BE2C (cell line): ENCODE measurements at regions not wholly inside any gene's neighbourhood (a gene's known extent, or its start where the extent isn't known, plus 50 kb on each side); places are given as distances from the start of the nearest gene placed in this dataset.
"Not testable (repeated sequence)": the region's sequence is repeated elsewhere in the genome, so short reads cannot be mapped to it uniquely, and the experiment has no call there.

Experiments
- DNase-seq: peaks from one replicate; pipeline ENCODE4 v3.0.0-alpha.2; 2020
- H3K27me3 ChIP-seq: fragments of 250-450 bp; sonication (Bioruptor Pico); 2 replicates; pipeline ENCODE4 v1.5.1; 2020; ENCODE audit warnings: mild to moderate bottlenecking
- H3K36me3 ChIP-seq: fragments of 250-450 bp; sonication (Bioruptor Pico); 2 replicates; pipeline ENCODE4 v1.5.1; 2020; ENCODE audit warnings: mild to moderate bottlenecking
- H3K4me1 ChIP-seq: fragments of 250-450 bp; sonication (Bioruptor Pico); 2 replicates; pipeline ENCODE4 v1.5.1; 2020
- H3K4me3 ChIP-seq: 2 replicates; pipeline ENCODE4 v1.5.1; 2011; ENCODE audit warnings: low read depth, low read length
- H3K9me3 ChIP-seq: fragments of 250-450 bp; sonication (Bioruptor Pico); 2 replicates; pipeline ENCODE4 v1.5.1; 2020
- CTCF ChIP-seq: IDR thresholded peaks from 2 replicates; pipeline ENCODE4 v1.5.1; 2012; ENCODE audit warnings: mild to moderate bottlenecking, low read depth, low read length

GRCh38 chr16:60788631-60789030, 1247.6 kb downstream of the CDH8 start:
- Histone ChIP-seq H3K4me1 (no peaks in the 10 kb centered on the region), H3K36me3 (no peaks in the 10 kb centered on the region), H3K9me3 (no peaks in the 10 kb centered on the region; the same call in none of the 2 replicates), H3K4me3 (no peak overlapping the region), H3K27me3 (no peaks in the 10 kb centered on the region)
- DNase-seq, result no peak
- TF ChIP-seq CTCF, result no peak

- peaks cover 3% of the 10 kb centered on the region; the same call in 1 of the 2 replicates for H3K9me3 ChIP-seq
- H3K4me3 ChIP-seq, result no peak overlapping the region
- no peaks in the 10 kb centered on the region for H3K36me3 ChIP-seq
- no peak for DNase-seq
- no peaks in the 10 kb centered on the region for H3K27me3 ChIP-seq
- H3K4me1 ChIP-seq, result no peaks in the 10 kb centered on the region
- no peak for TF ChIP-seq CTCF
These were observed 1260.0 kb downstream of the CDH8 start for GRCh38 chr16:60776281-60776680.

- no peaks in the 10 kb centered on the region for H3K4me1 ChIP-seq
- no peak for TF ChIP-seq CTCF
- H3K36me3 ChIP-seq, result no peaks in the 10 kb centered on the region
- no peaks in the 10 kb centered on the region for H3K27me3 ChIP-seq
- DNase-seq, result no peak
- H3K4me3 ChIP-seq, result no peak overlapping the region
- H3K9me3 ChIP-seq, result no peaks in the 10 kb centered on the region
These were observed 1265.1 kb downstream of the CDH8 start for GRCh38 chr16:60771138-60771537.

DNA sequence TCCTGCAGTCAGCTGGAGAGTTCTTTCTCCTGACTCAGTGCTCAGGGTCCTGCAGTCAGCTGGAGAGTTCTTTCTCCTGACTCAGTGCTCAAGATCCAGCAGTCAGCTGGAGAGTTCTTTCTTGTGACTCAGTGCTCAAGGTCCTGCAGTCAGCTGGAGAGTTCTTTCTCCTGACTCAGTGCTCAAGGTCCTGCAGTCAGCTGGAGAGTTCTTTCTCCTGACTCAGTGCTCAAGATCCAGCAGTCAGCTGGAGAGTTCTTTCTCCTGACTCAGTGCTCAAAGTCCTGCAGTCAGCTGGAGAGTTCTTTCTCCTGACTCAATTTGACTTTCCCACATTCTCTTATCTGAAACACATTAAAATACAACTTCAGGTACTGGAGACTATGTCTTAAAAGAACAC, 1265.9 kb downstream of the CDH8 start:
- not testable (repeated sequence) for H3K36me3 ChIP-seq, H3K4me3 ChIP-seq, H3K9me3 ChIP-seq, H3K27me3 ChIP-seq, H3K4me1 ChIP-seq, DNase-seq

GRCh38 chr16:60763869-60764268, 1272.4 kb downstream of the CDH8 start:
- Histone ChIP-seq H3K9me3 (0 out of 2 replicates have a peak, but pooled peaks cover 4% of the 10 kb centered on the region), H3K27me3 (no peaks in the 10 kb centered on the region), H3K36me3 (no peaks in the 10 kb centered on the region), H3K4me1 (no peaks in the 10 kb centered on the region), H3K4me3 (no peak overlapping the region)
- no peak for DNase-seq
- no peak for TF ChIP-seq CTCF

GRCh38 chr16:60755907-60756306, 1280.3 kb downstream of the CDH8 start:
- Histone ChIP-seq H3K4me3 (no peak overlapping the region), H3K36me3 (no peaks in the 10 kb centered on the region), H3K27me3 (no peaks in the 10 kb centered on the region), H3K9me3 (no peaks in the 10 kb centered on the region), H3K4me1 (no peaks in the 10 kb centered on the region)
- DNase-seq, result no peak
- TF ChIP-seq CTCF, result no peak

GRCh38 chr16:60748366-60748765, 1287.9 kb downstream of the CDH8 start:
- H3K27me3 ChIP-seq, result no peaks in the 10 kb centered on the region

More at GRCh38 chr16:60748366-60748765, 1287.9 kb downstream of the CDH8 start:
- DNase-seq, result no peak
- H3K4me1 ChIP-seq, result no peaks in the 10 kb centered on the region
- TF ChIP-seq CTCF, result no peak
- no peaks in the 10 kb centered on the region for H3K36me3 ChIP-seq
- H3K9me3 ChIP-seq, result no peaks in the 10 kb centered on the region
- no peak overlapping the region for H3K4me3 ChIP-seq
